OCI-LY7 (cell line): ENCODE measurements at regions not wholly inside any gene's neighbourhood (a gene's known extent, or its start where the extent isn't known, plus 50 kb on each side); places are given as distances from the start of the nearest gene placed in this dataset.

Experiments used
- BruUV-seq: library from RNA; stranded (reverse); fragments of 400-500 nt; replicated peaks from 2 replicates; lab custom pipeline; 2021; lab: Mats Ljungman, UMichigan
- CTCF ChIA-PET: fragments of 300-600 bp; sonication (Branson Sonifier 250); formaldehyde crosslinking; loops from one replicate; lab custom pipeline; 2022; ENCODE audit warnings: antibody characterized with exemption; ENCODE audit not compliant: unreplicated experiment; lab: Charles Lee
- POLR2A ChIA-PET: fragments of 300-600 bp; sonication (Branson Sonifier 250); formaldehyde crosslinking; loops from one replicate; lab custom pipeline; 2022; ENCODE audit warnings: antibody characterized with exemption; lab: Charles Lee
- DNase-seq: peaks from one replicate; pipeline ENCODE4 v3.0.0-alpha.2; 2015; ENCODE audit warnings: low spot score
- H2AFZ ChIP-seq: fragments of 200-600 bp; sonication (generic), shearing (Covaris generic); 2 replicates; pipeline ENCODE4 v1.6.1; 2014; ENCODE audit warnings: mild to moderate bottlenecking, antibody characterized with exemption, low read length, moderate library complexity
- H3K27ac ChIP-seq: fragments of 200-600 bp; sonication (generic); 2 replicates; pipeline ENCODE4 v1.5.1; 2014; ENCODE audit warnings: mixed run types, low read depth, mild to moderate bottlenecking, moderate library complexity, low read length, inconsistent platforms; ENCODE audit not compliant: poor library complexity, severe bottlenecking
- H3K36me3 ChIP-seq: fragments of 200-600 bp; sonication (generic); 2 replicates; pipeline ENCODE4 v1.6.1; 2014; ENCODE audit warnings: mild to moderate bottlenecking, antibody characterized with exemption, low read length, moderate library complexity, mixed read lengths; ENCODE audit not compliant: insufficient read depth
- H3K4me1 ChIP-seq: fragments of 200-600 bp; sonication (generic); 2 replicates; pipeline ENCODE4 v1.5.1; 2014; ENCODE audit warnings: mild to moderate bottlenecking, low read length; ENCODE audit not compliant: insufficient read depth, poor library complexity, severe bottlenecking
- H3K4me2 ChIP-seq: fragments of 200-600 bp; sonication (generic); 2 replicates; pipeline ENCODE4 v1.6.1; 2014; ENCODE audit warnings: mild to moderate bottlenecking, low read length
- H3K4me3 ChIP-seq: fragments of 200-600 bp; sonication (generic); 2 replicates; pipeline ENCODE4 v1.5.1; 2014; ENCODE audit warnings: mild to moderate bottlenecking, low read depth, low read length; ENCODE audit not compliant: poor library complexity, severe bottlenecking
- H3K79me2 ChIP-seq: fragments of 200-600 bp; sonication (generic); 2 replicates; pipeline ENCODE4 v1.6.1; 2016; ENCODE audit warnings: low read depth, mild to moderate bottlenecking, low read length, moderate library complexity, mixed read lengths; ENCODE audit not compliant: insufficient read depth
- H3K9me2 ChIP-seq: fragments of 200-600 bp; sonication (generic); 2 replicates; pipeline ENCODE4 v1.6.1; 2016; ENCODE audit warnings: mild to moderate bottlenecking, low read length, mixed read lengths; ENCODE audit not compliant: insufficient read depth
- H3K9me3 ChIP-seq: fragments of 200-600 bp; sonication (generic); 2 replicates; pipeline ENCODE4 v1.6.1; 2014; ENCODE audit warnings: mild to moderate bottlenecking, mixed run types, low read length, mixed read lengths
- H4K20me1 ChIP-seq: fragments of 200-600 bp; sonication (generic); 2 replicates; pipeline ENCODE4 v1.6.1; 2014; ENCODE audit warnings: mild to moderate bottlenecking, antibody characterized with exemption, low read length, moderate library complexity, mixed read lengths; ENCODE audit not compliant: insufficient read depth
- CTCF ChIP-seq: fragments of 200-600 bp; sonication (generic); conservative IDR thresholded peaks from 2 replicates; pipeline ENCODE4 v1.5.1; 2014; ENCODE audit warnings: mild to moderate bottlenecking, antibody characterized with exemption, low read length, moderate library complexity, mixed read lengths
- EZH2phosphoT487 ChIP-seq: fragments of 200-600 bp; sonication (generic); IDR thresholded peaks from 2 replicates; pipeline ENCODE4 v1.6.1; 2018; ENCODE audit warnings: low read depth, borderline replicate concordance, mild to moderate bottlenecking, mixed run types, antibody characterized with exemption, low read length, moderate library complexity, mixed read lengths
- intact Hi-C: fragments of 100-400 bp; cut with micrococcal nuclease; formaldehyde crosslinking; loops from one replicate; pipeline ENCODE4 v1.10.0; 2022; ENCODE audit not compliant: unreplicated experiment

GRCh38 chr2:235201756-235202155 lies 249.9 kb downstream of the SH3BP4 start:
- no peaks in the 10 kb centered on the region for H4K20me1 ChIP-seq
- no TSS peak for BruUV-seq
- H3K4me3 ChIP-seq, result no peak overlapping the region
- H3K4me2 ChIP-seq, result no peak overlapping the region
- H3K9me3 ChIP-seq, result no peaks in the 10 kb centered on the region
- DNase-seq, result no peak
- intact Hi-C loops, result no loop called here
- H3K79me2 ChIP-seq, result no peaks in the 10 kb centered on the region
- H3K4me1 ChIP-seq, result no peaks in the 10 kb centered on the region
- H3K36me3 ChIP-seq, result no peaks in the 10 kb centered on the region
- H3K27ac ChIP-seq, result no peak overlapping the region
- no peak for TF ChIP-seq CTCF
- TF ChIP-seq EZH2phosphoT487, result no peak
- H3K9me2 ChIP-seq, result no peaks in the 10 kb centered on the region
- ChIA-PET POLR2A (no interaction called here), CTCF (interaction anchor here (0.6 kb wide), 1 partner anchor 547 kb away, joined by 3 read pairs; no protein-coding TSS in a partner anchor)
- H2AFZ ChIP-seq, result no peak overlapping the region

- intact Hi-C loops, result no loop called here
- POLR2A ChIA-PET, result no interaction called here
- Histone ChIP-seq H3K4me1 (no peaks in the 10 kb centered on the region), H3K79me2 (no peaks in the 10 kb centered on the region), H3K4me2 (no peak overlapping the region), H3K27ac (no peak overlapping the region), H3K9me3 (no peaks in the 10 kb centered on the region), H3K36me3 (no peaks in the 10 kb centered on the region), H2AFZ (no peak overlapping the region), H3K9me2 (no peaks in the 10 kb centered on the region), H3K4me3 (no peak overlapping the region), H4K20me1 (no peaks in the 10 kb centered on the region)
- CTCF ChIA-PET, result no interaction called here
- BruUV-seq, result no TSS peak
- no peak for DNase-seq
- TF ChIP-seq CTCF (no peak), EZH2phosphoT487 (no peak)
Observed at GRCh38 chr2:235204948-235205347, 253.1 kb downstream of the SH3BP4 start.

GRCh38 chr2:235206399-235206798 lies 254.6 kb downstream of the SH3BP4 start:
- no peak overlapping the region for H2AFZ ChIP-seq
- CTCF ChIA-PET, result no interaction called here
- H4K20me1 ChIP-seq, result no peaks in the 10 kb centered on the region
- no peaks in the 10 kb centered on the region for H3K36me3 ChIP-seq
- no peak overlapping the region for H3K4me3 ChIP-seq
- POLR2A ChIA-PET, result no interaction called here
- H3K79me2 ChIP-seq, result no peaks in the 10 kb centered on the region
- no peak overlapping the region for H3K27ac ChIP-seq
- no peaks in the 10 kb centered on the region for H3K9me3 ChIP-seq
- H3K4me2 ChIP-seq, result no peak overlapping the region
- H3K9me2 ChIP-seq, result no peaks in the 10 kb centered on the region
- BruUV-seq, result no TSS peak
- intact Hi-C loops, result no loop called here
- no peak for DNase-seq
- H3K4me1 ChIP-seq, result no peaks in the 10 kb centered on the region
- TF ChIP-seq CTCF (no peak), EZH2phosphoT487 (no peak)
